HG03175 (cell line): ENCODE measurements at regions not wholly inside any gene's neighbourhood (a gene's known extent, or its start where the extent isn't known, plus 50 kb on each side); places are given as distances from the start of the nearest gene placed in this dataset.

Experiments used
- ATAC-seq: cut with Tn5 transposase; IDR thresholded peaks from one replicate; pipeline ENCODE4 v1.9.1; 2021; ENCODE audit warnings: mild to moderate bottlenecking, moderate library complexity; ENCODE audit not compliant: unreplicated experiment

DNA sequence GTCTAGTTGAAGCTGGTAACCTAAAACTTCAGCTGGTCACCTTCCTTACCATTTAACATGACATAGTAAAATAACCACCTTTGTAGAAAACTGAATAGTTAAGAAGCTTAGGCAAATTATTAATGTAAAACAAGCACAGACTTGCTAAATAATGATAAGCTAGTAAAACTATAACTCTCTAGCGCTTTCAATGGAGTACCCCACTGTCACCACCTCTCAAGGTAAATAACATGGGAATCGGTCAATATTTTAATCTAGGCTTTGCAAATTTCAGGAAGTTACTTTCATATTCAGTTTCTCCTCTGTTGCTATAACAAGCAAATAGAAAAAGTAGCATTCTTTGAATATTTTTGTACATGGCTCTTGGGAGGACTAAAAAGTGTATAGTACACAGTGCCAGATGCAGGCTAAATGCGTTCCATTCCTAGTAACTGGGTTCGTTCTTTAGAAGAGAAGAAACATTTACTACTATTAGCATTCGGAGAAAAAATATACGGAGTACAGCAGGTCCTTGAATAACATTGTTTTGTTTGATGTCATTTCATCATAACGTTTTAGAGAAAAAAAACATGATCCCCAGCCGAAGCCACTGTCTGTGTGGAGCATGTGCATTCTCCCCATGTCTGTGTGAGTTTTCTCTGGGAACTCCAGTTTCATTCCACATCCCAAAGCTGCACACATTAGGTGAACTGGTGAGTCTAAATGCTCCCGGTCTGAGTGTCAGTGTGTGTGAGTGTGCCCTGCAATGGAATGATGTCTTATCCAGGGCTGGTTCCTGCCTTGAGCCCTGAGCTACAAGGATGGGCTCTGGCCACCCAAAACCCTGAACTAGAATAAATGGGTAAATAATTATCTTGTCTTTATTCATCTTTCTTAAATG, 52.5 kb downstream of the EPRS1 start:
- no peak for ATAC-seq

DNA sequence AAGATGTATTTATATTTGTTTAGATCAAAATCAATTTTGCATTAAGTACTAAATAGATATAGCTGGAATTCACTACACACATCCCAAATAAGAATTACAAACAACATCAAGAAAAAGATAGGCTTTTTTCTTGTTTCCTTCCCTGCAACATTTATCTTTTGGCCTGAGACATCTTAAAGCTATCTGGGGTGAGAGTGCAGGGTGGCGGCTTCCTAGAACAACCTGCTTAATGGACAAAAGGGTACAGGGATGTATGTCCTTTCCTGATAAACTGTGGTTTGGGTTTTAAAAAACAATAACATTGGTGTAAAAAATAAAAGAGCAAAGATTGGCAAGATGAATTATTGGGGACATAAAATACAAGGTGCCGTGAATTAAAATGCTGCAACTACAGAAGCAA, 54.4 kb downstream of the EPRS1 start:
- ATAC-seq: no peak

DNA sequence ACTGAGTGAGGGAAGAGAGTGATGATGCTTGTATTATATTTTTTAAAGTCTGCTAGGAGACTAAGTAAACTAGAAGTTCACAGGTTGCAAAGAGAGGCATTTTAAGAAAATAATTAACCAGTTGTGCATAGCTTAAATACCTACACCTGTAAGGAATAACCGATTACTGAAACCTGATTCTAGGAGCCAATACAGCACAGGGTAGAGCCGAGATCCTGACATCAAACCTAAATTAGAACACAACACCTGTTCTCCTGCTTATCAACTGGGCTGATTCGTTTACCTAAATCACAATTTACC, 54.8 kb downstream of the EPRS1 start:
- no peak for ATAC-seq

DNA sequence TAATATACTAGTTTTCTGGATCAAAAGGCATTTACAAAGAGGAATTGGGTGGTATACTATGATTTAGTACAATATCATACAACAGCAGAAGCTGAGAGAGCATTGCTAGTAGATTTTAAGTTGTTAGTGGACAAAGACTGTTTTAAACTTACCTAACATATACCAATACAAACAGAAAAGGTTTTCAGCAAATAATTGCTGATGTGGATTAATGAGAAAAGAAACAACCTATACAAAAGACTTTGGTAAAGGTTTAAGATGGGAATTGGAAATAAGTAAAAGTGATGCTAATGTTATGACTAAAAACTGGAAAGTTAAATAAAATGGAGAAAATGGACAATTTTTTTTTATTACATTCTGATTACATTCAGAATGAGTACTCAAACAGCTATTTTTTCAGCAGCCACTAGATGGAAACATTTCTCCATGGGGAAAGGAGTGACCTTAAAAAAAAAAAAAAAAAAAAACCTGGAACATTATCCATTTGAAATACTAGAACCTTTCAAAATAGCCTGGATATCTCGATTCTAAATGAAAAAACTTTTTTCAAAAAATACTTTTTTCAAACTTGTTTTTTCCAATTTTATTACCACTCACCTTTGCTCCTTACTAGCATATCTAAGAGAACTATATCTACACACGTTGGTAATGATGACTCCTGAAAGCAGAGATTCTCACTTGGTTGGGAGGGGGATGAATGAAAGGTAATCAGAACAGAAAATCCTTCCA, 55.4 kb downstream of the EPRS1 start:
- ATAC-seq: no peak

DNA sequence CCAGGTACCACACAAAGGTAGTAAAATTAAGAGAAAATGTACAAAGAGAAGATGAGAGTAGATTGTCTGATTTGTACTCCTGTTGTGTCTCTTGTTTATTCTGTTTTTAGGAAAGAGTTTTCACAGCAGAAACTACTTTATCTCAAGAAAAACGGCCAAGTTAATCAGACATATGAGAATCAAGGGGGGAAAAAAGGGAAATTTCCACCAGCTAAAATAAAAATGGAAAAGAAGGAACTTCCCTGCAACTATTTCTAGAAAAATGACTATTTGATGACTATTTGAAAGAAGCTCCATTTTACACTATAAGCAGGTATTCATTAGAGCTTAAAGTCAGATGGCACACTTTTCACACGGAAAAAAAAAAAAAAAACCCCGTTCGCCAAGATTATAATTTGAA, 56.5 kb downstream of the EPRS1 start:
- ATAC-seq: no peak

DNA sequence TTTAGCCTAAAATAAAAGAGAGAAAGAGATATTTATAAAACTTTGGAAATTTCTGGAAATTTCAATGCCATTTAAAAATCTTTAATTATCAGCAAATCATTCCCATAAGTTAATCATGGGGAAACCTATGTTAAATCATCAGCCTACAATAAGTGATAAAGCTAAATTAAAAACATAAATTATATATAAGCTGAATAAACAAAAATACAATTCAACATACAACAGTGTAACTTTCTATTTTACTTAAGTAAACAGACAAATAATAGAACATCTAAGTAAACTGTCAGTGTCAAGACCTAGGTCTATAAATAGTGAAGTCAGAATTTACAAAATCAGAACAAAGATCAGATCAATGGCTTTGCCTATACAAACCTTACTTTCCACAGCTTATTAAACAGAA, 57.5 kb downstream of the EPRS1 start:
- ATAC-seq: no peak

DNA sequence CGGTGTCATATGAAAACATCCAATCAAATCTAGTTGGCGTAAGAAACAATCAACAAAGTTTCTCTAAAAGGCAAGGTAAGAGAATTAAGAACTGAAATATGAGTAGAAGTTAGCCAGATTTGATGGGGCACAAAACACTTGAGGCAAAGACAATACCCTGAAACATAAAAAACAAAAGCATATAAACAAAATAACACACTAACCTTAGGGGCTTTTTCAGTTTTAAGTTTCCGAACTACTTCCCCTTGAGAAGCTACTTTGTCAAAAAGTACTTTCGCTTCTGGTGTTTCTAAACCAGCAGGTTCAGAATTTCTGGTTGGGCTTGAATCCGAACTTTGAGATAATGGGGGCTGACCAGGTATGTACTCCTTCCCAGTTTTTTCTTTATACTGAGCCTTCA, 57.9 kb downstream of the EPRS1 start:
- peak; percentile 74 for ATAC-seq

DNA sequence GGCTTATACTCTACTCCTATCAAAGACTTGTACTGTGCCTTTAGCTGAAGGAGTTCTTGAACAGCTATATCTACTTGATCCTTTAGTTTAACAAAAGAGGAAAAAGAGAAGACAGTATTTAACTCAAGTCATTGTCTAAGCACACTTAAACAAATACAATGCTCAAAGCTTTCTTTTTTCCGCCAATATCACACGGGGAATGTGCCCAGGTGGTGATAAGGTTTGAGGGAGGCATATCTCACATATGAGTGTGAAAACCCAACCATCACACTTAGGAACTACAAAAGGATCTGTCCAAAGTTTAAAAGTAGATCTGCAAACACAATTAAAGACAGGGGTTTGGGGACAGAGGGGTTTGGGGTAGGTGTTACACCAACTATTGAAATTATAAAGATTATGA, 59.0 kb upstream of the SLC30A10 start:
- no peak for ATAC-seq

DNA sequence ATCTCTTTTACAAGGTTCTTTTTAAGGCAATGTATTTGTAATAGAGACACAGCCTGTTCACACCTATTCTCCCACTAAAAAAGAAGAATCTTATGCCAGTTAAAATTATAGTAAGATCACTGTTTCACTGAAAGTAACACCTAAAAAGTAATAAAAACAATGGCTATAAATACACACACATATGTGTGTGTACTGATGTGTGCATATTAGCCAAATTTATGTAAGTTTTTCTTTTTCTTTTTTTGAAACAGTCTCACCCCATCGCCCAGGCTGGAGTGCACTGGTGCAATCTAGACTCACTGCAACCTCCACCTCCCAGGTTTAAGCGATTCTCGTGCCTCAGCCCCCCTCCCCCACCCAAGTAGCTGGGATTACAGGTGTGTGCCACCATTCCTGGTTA, 56.8 kb upstream of the SLC30A10 start:
- peak; percentile 38 for ATAC-seq
